AG10803 (cell line): ENCODE measurements at regions not wholly inside any gene's neighbourhood (a gene's known extent, or its start where the extent isn't known, plus 50 kb on each side); places are given as distances from the start of the nearest gene placed in this dataset.
A peak's percentile ranks its signal among the peaks of the same experiment; 100 is the strongest.

Experiments
- DNase-seq: peaks from one replicate; pipeline ENCODE4 v3.0.0; 2010; ENCODE audit warnings: low read depth
- H3K4me3 ChIP-seq: 2 replicates; pipeline ENCODE4 v1.5.1; 2011; ENCODE audit warnings: mild to moderate bottlenecking, low read length, control low read depth
- CTCF ChIP-seq: conservative IDR thresholded peaks from 2 replicates; pipeline ENCODE4 v1.5.1; 2011; ENCODE audit warnings: mild to moderate bottlenecking, low read length, control low read depth, inconsistent platforms

GRCh38 chr9:12874395-12874794 lies 99.6 kb downstream of the LURAP1L start:
- no peak for TF ChIP-seq CTCF
- H3K4me3 ChIP-seq = no peak overlapping the region
- DNase-seq = no peak

GRCh38 chr9:12875191-12875590 lies 100.4 kb downstream of the LURAP1L start:
- peak; percentile 54 for DNase-seq
- no peak overlapping the region for H3K4me3 ChIP-seq
- no peak for TF ChIP-seq CTCF

- no peak for DNase-seq
- no peak for TF ChIP-seq CTCF
- H3K4me3 ChIP-seq = no peak overlapping the region
Measured at GRCh38 chr9:12876872-12877271, 102.1 kb downstream of the LURAP1L start.

GRCh38 chr9:12878351-12878978 lies 103.6 kb downstream of the LURAP1L start:
- no peak for DNase-seq

GRCh38 chr9:12879961-12880360 lies 105.1 kb downstream of the LURAP1L start:
- DNase-seq = no peak
- no peak for TF ChIP-seq CTCF
- no peak overlapping the region for H3K4me3 ChIP-seq

More at GRCh38 chr9:12878351-12878978, 103.6 kb downstream of the LURAP1L start:
- no peak overlapping the region for H3K4me3 ChIP-seq
- no peak for TF ChIP-seq CTCF

GRCh38 chr9:12880406-12881015 lies 105.7 kb downstream of the LURAP1L start:
- no peak for TF ChIP-seq CTCF
- DNase-seq = peak; percentile 16
- H3K4me3 ChIP-seq = no peak overlapping the region

- no peak overlapping the region for H3K4me3 ChIP-seq
- peak; percentile 96 for DNase-seq
- TF ChIP-seq CTCF = no peak
Measured at GRCh38 chr9:12882430-12882829, 107.6 kb downstream of the LURAP1L start.
